Neural cell (in vitro differentiated cells): ENCODE measurements at regions not wholly inside any gene's neighbourhood (a gene's known extent, or its start where the extent isn't known, plus 50 kb on each side); places are given as distances from the start of the nearest gene placed in this dataset.

Experiments
- RAD21 ChIP-seq: fragments of 450-650 bp; conservative IDR thresholded peaks from 2 replicates; pipeline ENCODE4 v1.6.1; 2014; ENCODE audit warnings: antibody characterized with exemption, mild to moderate bottlenecking, moderate library complexity
- REST ChIP-seq: IDR thresholded peaks from 2 replicates; pipeline ENCODE4 v1.6.1; 2012; ENCODE audit warnings: borderline replicate concordance
- TF ChIP-seq, protein P1 (sequence below): fragments of 450-650 bp; IDR thresholded peaks from 2 replicates; pipeline ENCODE4 v1.5.1; 2014; ENCODE audit warnings: antibody characterized with exemption, mild to moderate bottlenecking, moderate library complexity; ENCODE audit not compliant: poor library complexity, severe bottlenecking

DNA sequence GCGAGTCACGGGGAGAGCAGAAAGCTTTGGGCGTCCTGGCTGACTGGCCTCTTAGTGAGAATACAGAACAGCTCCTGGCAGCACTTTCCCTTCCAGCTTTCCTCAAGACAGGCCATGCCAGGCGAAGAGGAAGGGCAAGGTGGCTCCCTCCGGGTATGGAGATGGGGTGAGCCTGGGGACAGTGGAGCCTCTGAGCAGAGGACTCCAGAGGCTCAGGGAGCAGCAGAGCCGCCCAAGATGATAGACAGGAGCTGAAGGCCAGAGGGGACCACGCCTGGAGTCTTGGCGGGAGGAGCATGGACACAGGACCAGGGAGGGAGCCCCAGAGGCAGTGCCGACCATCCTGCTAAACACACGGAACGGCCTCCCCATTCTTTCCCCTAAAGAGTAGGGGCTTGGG lies 229.1 kb downstream of the TM9SF2 start:
- TF ChIP-seq, protein P1, sequence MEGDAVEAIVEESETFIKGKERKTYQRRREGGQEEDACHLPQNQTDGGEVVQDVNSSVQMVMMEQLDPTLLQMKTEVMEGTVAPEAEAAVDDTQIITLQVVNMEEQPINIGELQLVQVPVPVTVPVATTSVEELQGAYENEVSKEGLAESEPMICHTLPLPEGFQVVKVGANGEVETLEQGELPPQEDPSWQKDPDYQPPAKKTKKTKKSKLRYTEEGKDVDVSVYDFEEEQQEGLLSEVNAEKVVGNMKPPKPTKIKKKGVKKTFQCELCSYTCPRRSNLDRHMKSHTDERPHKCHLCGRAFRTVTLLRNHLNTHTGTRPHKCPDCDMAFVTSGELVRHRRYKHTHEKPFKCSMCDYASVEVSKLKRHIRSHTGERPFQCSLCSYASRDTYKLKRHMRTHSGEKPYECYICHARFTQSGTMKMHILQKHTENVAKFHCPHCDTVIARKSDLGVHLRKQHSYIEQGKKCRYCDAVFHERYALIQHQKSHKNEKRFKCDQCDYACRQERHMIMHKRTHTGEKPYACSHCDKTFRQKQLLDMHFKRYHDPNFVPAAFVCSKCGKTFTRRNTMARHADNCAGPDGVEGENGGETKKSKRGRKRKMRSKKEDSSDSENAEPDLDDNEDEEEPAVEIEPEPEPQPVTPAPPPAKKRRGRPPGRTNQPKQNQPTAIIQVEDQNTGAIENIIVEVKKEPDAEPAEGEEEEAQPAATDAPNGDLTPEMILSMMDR: no peak
- TF ChIP-seq REST: no peak
- TF ChIP-seq RAD21: no peak
